HFFc6 (cell line): ENCODE measurements at regions not wholly inside any gene's neighbourhood (a gene's known extent, or its start where the extent isn't known, plus 50 kb on each side); places are given as distances from the start of the nearest gene placed in this dataset.

Experiments
- DNase-seq: peaks from one replicate; pipeline ENCODE4 v3.0.0-alpha.2; 2018
- H3K27ac Mint-ChIP-seq: 2 replicates; pipeline ENCODE4 v1.8.0; 2020; ENCODE audit warnings: mild to moderate bottlenecking, mixed read lengths
- H3K27me3 Mint-ChIP-seq: 2 replicates; pipeline ENCODE4 v1.8.0; 2021; ENCODE audit warnings: mild to moderate bottlenecking, moderate library complexity, mixed read lengths; ENCODE audit not compliant: insufficient read depth
- H3K36me3 Mint-ChIP-seq: 2 replicates; pipeline ENCODE4 v1.8.0; 2021; ENCODE audit warnings: low read depth, mixed read lengths
- H3K4me1 Mint-ChIP-seq: 2 replicates; pipeline ENCODE4 v1.8.0; 2020; ENCODE audit warnings: low read depth, mixed read lengths
- H3K4me3 Mint-ChIP-seq: 2 replicates; pipeline ENCODE4 v1.8.0; 2020; ENCODE audit warnings: mild to moderate bottlenecking, moderate library complexity, mixed read lengths
- H3K9me3 Mint-ChIP-seq: 2 replicates; pipeline ENCODE4 v1.8.0; 2020; ENCODE audit warnings: mild to moderate bottlenecking, mixed read lengths
- CTCF ChIP-seq: fragments of 200-600 bp; sonication (generic); IDR thresholded peaks from 2 replicates; pipeline ENCODE4 v1.5.0; 2021; ENCODE audit warnings: antibody characterized with exemption, mild to moderate bottlenecking

GRCh38 chr6:47138046-47138445 lies 95.9 kb upstream of the ADGRF1 start:
- H3K4me1 Mint-ChIP-seq = peaks cover 27% of the 10 kb centered on the region
- H3K9me3 Mint-ChIP-seq = no peaks in the 10 kb centered on the region
- DNase-seq = no peak
- H3K4me3 Mint-ChIP-seq = no peak overlapping the region
- H3K27me3 Mint-ChIP-seq = peaks cover 3% of the 10 kb centered on the region
- H3K27ac Mint-ChIP-seq = no peak overlapping the region
- TF ChIP-seq CTCF = no peak
- H3K36me3 Mint-ChIP-seq = no peaks in the 10 kb centered on the region

- DNase-seq = no peak
- Mint-ChIP-seq H3K36me3 (no peaks in the 10 kb centered on the region), H3K27ac (no peak overlapping the region), H3K27me3 (peaks cover 3% of the 10 kb centered on the region), H3K4me3 (no peak overlapping the region), H3K9me3 (no peaks in the 10 kb centered on the region), H3K4me1 (peaks cover 27% of the 10 kb centered on the region)
- TF ChIP-seq CTCF = no peak
These were observed 94.9 kb upstream of the ADGRF1 start for GRCh38 chr6:47137073-47137472.

- no peak for TF ChIP-seq CTCF
- H3K4me1 Mint-ChIP-seq = peaks cover 27% of the 10 kb centered on the region
- peak overlapping the region; percentile 37; the same call in 1 of the 2 replicates for H3K4me3 Mint-ChIP-seq
- H3K9me3 Mint-ChIP-seq = no peaks in the 10 kb centered on the region
- peak; percentile 80 for DNase-seq
- H3K36me3 Mint-ChIP-seq = no peaks in the 10 kb centered on the region
- peaks cover 5% of the 10 kb centered on the region for H3K27me3 Mint-ChIP-seq
- H3K27ac Mint-ChIP-seq = peak overlapping the region; percentile 70
These were observed 93.6 kb upstream of the ADGRF1 start for GRCh38 chr6:47135772-47136171.

GRCh38 chr6:47134476-47135189 lies 92.5 kb upstream of the ADGRF1 start:
- H3K27me3 Mint-ChIP-seq = peaks cover 5% of the 10 kb centered on the region
- peaks cover 34% of the 10 kb centered on the region for H3K4me1 Mint-ChIP-seq
- no peak for TF ChIP-seq CTCF
- H3K36me3 Mint-ChIP-seq = no peaks in the 10 kb centered on the region
- peak overlapping the region; percentile 84 for H3K27ac Mint-ChIP-seq
- no peaks in the 10 kb centered on the region for H3K9me3 Mint-ChIP-seq
- peak; percentile 82 for DNase-seq
- H3K4me3 Mint-ChIP-seq = peak overlapping the region; percentile 55

- no peaks in the 10 kb centered on the region for H3K36me3 Mint-ChIP-seq
- DNase-seq = no peak
- H3K27ac Mint-ChIP-seq = no peak overlapping the region
- no peak for TF ChIP-seq CTCF
- no peaks in the 10 kb centered on the region for H3K9me3 Mint-ChIP-seq
- H3K4me3 Mint-ChIP-seq = no peak overlapping the region
- H3K27me3 Mint-ChIP-seq = peaks cover 5% of the 10 kb centered on the region
- H3K4me1 Mint-ChIP-seq = peaks cover 34% of the 10 kb centered on the region
These were observed 91.3 kb upstream of the ADGRF1 start for GRCh38 chr6:47133230-47134000.
